Activated T-cell treated with anti-CD3 and anti-CD28 coated beads, Interleukin-2, amount 50 U/mL, for 4 hours (primary cell): ENCODE measurements at regions not wholly inside any gene's neighbourhood (a gene's known extent, or its start where the extent isn't known, plus 50 kb on each side); places are given as distances from the start of the nearest gene placed in this dataset.
"Not testable (repeated sequence)": the region's sequence is repeated elsewhere in the genome, so short reads cannot be mapped to it uniquely, and the experiment has no call there.

ENCODE experiments used
- ATAC-seq, 2 donors: fragments of 200-7000 bp; cut with Tn5 transposase; one replicate each; pipeline ENCODE4 v1.10.0; 2021
- DNase-seq: peaks from one replicate; pipeline ENCODE4 v3.0.0-alpha.2; 2020
- H3K27me3 Mint-ChIP-seq: one replicate; pipeline ENCODE4 v1.8.0; 2021; ENCODE audit warnings: low read depth, mixed read lengths
- H3K36me3 Mint-ChIP-seq: one replicate; pipeline ENCODE4 v1.8.0; 2022; ENCODE audit warnings: mixed read lengths; ENCODE audit not compliant: insufficient read depth
- H3K4me1 Mint-ChIP-seq: one replicate; pipeline ENCODE4 v1.8.0; 2021; ENCODE audit warnings: low read depth, mixed read lengths
- H3K4me3 Mint-ChIP-seq: one replicate; pipeline ENCODE4 v1.8.0; 2021; ENCODE audit warnings: mild to moderate bottlenecking, moderate library complexity, mixed read lengths
- H3K9me3 Mint-ChIP-seq: one replicate; pipeline ENCODE4 v1.8.0; 2021; ENCODE audit warnings: mixed read lengths

DNA sequence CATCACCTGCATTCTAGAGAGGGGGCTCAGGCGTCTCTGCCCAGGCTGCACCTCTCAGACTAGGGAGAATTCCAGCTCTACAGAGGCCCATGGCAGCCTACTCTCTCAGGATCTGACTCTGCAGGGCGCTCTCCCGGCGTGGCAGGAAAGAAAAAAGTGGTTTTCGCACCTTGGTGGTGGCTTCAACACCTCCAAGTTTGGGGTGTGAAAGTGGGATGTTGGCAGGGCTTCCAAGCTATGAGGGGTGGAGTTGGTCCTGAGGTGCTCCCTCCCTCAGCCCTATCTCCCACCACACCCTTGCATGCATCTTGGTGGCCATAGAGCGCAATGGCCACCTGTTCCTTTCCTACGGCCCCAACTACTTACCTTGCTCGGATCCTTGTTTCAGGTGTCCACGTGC lies 166.5 kb downstream of the VSIG4 start:
- ATAC-seq (no peak), DNase-seq (no peak)
- Mint-ChIP-seq H3K9me3 (peaks cover 3% of the 10 kb centered on the region), H3K4me1 (peaks cover 16% of the 10 kb centered on the region), H3K27me3 (no peaks in the 10 kb centered on the region), H3K36me3 (no peaks in the 10 kb centered on the region), H3K4me3 (no peak overlapping the region)

DNA sequence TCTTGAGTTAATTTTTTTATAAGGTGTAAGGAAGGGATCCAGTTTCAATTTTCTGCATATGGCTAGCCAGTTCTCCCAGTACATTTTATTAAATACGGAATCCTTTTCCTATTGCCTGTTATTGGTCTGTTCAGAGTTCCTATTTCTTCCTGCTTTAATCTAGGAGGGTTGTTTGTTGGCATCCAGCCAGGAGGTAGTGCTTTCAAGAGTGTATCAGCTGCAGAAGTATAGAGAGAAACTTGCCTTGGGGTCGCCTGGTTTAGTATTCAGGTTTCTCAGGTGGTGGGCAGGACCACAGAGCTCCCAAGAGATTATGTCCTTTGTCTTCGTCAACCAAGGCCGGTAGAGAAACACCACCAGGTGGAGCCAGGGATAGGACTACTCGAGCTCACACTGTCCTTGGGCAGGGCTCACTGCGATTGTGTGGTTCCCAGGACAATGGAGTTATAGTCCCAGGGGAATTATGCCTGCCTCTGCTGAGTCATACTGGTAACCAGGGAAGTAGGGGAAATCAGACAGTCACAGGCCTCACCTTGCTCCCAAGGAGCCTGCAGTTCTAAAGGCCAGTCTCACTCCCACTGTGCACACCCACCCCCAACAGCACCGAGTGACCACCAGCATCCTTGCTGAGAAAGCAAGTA lies 168.1 kb downstream of the VSIG4 start:
- H3K27me3 Mint-ChIP-seq = no peaks in the 10 kb centered on the region
- peaks cover 3% of the 10 kb centered on the region for H3K9me3 Mint-ChIP-seq
- no peak for ATAC-seq
- no peak overlapping the region for H3K4me3 Mint-ChIP-seq
- DNase-seq = no peak
- H3K4me1 Mint-ChIP-seq = peaks cover 11% of the 10 kb centered on the region
- no peaks in the 10 kb centered on the region for H3K36me3 Mint-ChIP-seq

DNA sequence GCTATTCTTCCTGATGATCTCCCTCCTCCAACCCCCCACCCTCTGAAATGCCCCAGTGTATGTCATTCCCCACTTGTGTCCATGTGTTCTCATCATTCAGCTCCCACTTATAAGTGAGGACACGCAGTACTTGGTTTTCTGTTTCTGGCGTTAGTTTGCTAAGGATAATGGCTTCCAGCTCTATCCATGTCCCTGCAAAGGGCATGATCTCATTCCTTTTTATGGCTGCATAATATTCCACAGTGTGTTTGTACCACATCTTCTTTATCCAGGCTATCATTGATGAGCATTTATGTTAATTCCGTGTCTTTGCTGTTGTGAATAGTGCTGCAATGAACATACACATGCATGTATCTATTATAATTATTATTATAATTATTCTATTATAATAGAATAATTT lies 169.3 kb downstream of the VSIG4 start:
- peaks cover 20% of the 10 kb centered on the region for H3K4me1 Mint-ChIP-seq
- H3K4me3 Mint-ChIP-seq, DNase-seq, ATAC-seq, H3K27me3 Mint-ChIP-seq, H3K9me3 Mint-ChIP-seq, H3K36me3 Mint-ChIP-seq: not testable (repeated sequence)

DNA sequence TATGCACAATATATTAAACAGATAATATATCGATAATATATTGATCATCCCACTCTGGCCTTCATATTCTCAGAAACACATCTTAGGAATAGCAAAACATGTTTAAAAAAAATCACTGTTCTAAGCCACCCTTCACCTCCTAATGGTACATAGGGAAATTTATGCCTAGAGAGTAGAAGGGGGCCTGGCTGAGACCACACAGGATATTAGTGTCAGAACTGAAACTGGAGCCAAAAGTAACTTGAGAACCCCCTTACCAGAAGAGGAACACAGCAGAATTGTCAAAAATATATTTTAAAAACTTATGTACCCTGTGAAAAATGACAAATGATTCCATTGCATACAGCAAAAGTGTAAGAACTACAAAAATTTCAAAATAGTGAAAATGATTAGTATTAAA lies 173.1 kb downstream of the VSIG4 start:
- DNase-seq (no peak), ATAC-seq (no peak)
- Mint-ChIP-seq H3K27me3 (no peaks in the 10 kb centered on the region), H3K9me3 (no peaks in the 10 kb centered on the region), H3K4me1 (peaks cover 26% of the 10 kb centered on the region), H3K36me3 (no peaks in the 10 kb centered on the region), H3K4me3 (no peak overlapping the region)

DNA sequence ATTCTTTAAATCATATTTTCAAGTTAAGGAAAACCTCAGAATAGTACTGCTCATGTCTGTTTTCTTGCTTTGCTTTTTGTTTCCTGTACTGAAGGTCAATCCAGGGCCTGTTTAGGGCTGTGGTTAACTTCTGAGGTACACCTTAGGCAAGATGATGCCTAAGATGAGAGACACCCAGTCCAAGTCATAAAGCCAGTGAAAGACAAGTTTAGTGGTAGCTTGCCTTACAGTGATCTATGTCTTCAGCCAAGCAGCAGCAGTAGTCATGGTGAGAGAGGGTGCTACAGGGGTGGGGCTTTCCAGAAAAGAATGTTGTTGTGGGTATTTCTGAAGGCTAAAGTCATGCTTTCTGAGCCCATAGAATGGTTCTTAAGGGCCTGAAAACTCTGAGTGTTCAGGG lies 173.7 kb downstream of the VSIG4 start:
- H3K4me3 Mint-ChIP-seq = no peak overlapping the region
- DNase-seq = no peak

DNA sequence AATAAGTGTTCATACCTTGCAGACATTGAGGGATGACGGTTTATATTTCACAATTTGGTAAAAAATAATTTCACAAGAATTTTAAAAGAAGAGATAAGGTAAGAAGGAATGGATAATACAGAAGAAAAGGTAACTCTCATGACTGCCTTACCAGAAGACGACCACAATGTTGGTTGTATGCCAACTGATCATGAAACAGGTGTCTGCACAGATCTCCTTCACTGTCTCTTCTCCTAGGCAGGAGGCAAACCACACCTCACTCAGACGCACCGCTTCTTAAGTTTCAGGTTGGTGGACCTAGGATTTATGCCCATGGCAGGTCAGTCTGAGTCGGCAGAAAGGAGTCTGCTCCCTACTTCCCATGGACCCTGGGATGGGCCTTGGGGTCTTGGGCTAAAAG lies 177.2 kb downstream of the VSIG4 start:
- no peak for DNase-seq
- H3K4me3 Mint-ChIP-seq = no peak overlapping the region
- no peak for ATAC-seq
- no peaks in the 10 kb centered on the region for H3K27me3 Mint-ChIP-seq
- H3K9me3 Mint-ChIP-seq = no peaks in the 10 kb centered on the region
- H3K4me1 Mint-ChIP-seq = peaks cover 48% of the 10 kb centered on the region
- no peaks in the 10 kb centered on the region for H3K36me3 Mint-ChIP-seq

More for the DNA sequence above, 173.7 kb downstream of the VSIG4 start:
- no peaks in the 10 kb centered on the region for H3K27me3 Mint-ChIP-seq
- H3K4me1 Mint-ChIP-seq = peaks cover 32% of the 10 kb centered on the region
- peak; percentile 88 for ATAC-seq
- H3K36me3 Mint-ChIP-seq = no peaks in the 10 kb centered on the region
- H3K9me3 Mint-ChIP-seq = no peaks in the 10 kb centered on the region

DNA sequence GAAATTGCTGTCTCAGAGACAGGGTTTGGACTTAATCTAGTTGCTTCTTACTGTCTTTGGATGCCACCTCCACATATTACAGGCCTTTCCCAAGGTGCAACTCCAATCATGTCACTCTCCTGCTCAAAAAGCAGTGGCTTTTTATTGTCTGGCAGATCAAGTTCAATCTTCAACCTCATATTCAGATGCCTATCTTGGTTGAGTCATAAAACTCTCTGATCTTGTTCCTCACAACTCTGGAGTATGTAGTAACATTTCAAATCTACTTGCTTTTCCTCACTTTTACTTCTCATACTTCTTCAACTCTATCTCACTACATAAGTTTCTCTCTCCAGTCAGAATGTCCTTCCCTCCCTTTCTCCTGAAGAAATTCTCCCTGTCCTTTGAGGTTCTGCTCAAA lies 180.6 kb downstream of the VSIG4 start:
- H3K4me1 Mint-ChIP-seq = peaks cover 35% of the 10 kb centered on the region
- no peaks in the 10 kb centered on the region for H3K27me3 Mint-ChIP-seq
- no peaks in the 10 kb centered on the region for H3K36me3 Mint-ChIP-seq
- ATAC-seq (peak in 1 of 2 donors; percentile 55), DNase-seq (no peak)
- peaks cover 4% of the 10 kb centered on the region for H3K9me3 Mint-ChIP-seq
- no peak overlapping the region for H3K4me3 Mint-ChIP-seq

DNA sequence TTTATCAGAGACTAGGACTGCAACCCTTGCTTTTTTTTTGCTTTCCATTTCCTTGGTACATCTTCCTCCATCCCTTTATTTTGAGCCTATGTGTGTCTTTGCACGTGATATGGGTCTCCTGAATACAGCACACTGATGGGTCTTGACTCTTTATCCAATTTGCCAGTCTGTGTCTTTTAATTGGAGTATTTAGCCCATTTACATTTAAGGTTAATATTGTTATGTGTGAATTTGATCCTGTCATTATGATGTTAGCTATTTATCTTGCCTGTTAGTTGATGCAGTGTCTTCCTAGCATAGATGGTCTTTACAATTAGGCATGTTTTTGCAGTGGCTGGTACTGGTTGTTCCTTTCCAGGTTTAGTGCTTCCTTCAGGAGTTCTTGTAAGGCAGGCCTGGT lies 185.4 kb downstream of the VSIG4 start:
- not testable (repeated sequence) for H3K4me3 Mint-ChIP-seq, ATAC-seq, H3K4me1 Mint-ChIP-seq, H3K36me3 Mint-ChIP-seq, H3K27me3 Mint-ChIP-seq, DNase-seq
- H3K9me3 Mint-ChIP-seq = peaks cover 11% of the 10 kb centered on the region

DNA sequence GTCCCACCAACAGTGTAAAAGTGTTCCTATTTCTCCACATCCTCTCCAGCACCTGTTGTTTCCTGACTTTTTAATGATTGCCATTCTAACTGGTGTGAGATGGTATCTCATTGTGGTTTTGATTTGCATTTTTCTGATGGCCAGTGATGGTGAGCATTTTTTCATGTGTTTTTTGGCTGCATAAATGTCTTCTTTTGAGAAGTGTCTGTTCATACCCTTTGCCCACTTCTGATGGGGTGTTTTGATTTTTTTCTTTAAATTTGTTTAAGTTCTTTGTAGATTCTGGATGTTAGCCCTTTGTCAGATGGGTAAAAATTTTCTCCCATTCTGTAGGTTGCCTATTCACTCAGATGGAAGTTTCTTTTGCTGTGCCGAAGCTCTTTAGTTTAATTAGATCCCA lies 183.9 kb downstream of the MSN start:
- not testable (repeated sequence) for ATAC-seq, H3K4me1 Mint-ChIP-seq, H3K27me3 Mint-ChIP-seq, DNase-seq, H3K36me3 Mint-ChIP-seq, H3K4me3 Mint-ChIP-seq
- peaks cover 11% of the 10 kb centered on the region for H3K9me3 Mint-ChIP-seq

DNA sequence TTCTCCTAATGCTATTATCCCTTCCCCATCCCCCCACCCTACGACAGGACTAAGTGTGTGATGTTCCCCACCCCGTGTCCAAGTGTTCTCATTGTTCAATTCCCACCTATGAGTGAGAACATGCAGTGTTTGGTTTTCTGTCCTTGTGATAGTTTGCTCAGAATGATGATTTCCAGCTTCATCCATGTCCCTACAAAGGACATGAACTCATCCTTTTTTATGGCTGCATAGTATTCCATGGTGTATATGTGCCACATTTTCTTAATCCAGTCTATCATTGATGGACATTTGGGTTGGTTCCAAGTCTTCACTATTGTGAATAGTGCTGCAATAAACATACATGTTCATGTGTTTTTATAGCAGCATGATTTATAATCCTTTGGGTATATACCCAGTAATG lies 183.4 kb downstream of the MSN start:
- not testable (repeated sequence) for DNase-seq, H3K4me1 Mint-ChIP-seq, H3K36me3 Mint-ChIP-seq, H3K27me3 Mint-ChIP-seq, ATAC-seq, H3K4me3 Mint-ChIP-seq
- peaks cover 11% of the 10 kb centered on the region for H3K9me3 Mint-ChIP-seq

DNA sequence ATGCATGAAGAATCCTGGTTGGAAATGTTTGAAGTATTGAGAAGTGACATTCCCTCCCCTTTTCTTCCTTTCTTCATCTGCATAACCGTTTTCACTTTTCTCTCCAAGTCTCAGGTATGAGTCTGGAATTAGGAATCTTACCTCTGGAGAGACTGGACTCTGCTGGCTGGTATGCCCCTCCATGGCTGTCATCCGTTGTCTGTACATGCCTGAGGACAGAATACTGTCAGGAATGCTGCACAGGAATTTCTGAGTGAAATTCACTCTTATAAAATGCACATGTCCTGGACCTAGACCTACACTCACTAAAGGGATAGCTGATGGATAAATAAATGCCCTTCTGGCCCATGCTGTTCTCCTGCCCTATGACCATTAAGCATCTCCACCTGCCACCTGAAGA lies 179.5 kb downstream of the MSN start:
- no peaks in the 10 kb centered on the region for H3K4me1 Mint-ChIP-seq
- no peak overlapping the region for H3K4me3 Mint-ChIP-seq
- no peaks in the 10 kb centered on the region for H3K36me3 Mint-ChIP-seq
- no peak for ATAC-seq
- DNase-seq = no peak
- H3K27me3 Mint-ChIP-seq = no peaks in the 10 kb centered on the region
- no peaks in the 10 kb centered on the region for H3K9me3 Mint-ChIP-seq

DNA sequence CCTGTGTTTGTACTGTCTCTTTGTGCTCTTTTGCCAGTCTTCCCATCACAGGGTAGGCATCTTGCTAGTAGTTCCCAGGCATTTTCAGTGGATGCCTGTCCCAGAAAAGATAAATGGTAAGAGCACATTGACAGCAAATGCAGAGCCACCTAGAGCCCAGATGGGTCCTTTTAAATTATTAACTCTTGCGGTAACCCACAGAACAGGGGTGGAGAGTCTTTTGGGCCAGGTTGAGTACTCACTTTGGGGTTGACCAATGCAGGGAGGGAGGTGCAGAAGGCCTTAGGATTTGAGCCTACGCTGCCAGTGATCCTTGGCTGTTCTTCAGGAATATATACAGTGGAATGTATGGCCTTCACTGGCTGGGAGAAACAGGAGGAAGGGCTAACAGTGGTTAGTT lies 173.8 kb downstream of the MSN start:
- ATAC-seq = no peak
- H3K36me3 Mint-ChIP-seq = no peaks in the 10 kb centered on the region

DNA sequence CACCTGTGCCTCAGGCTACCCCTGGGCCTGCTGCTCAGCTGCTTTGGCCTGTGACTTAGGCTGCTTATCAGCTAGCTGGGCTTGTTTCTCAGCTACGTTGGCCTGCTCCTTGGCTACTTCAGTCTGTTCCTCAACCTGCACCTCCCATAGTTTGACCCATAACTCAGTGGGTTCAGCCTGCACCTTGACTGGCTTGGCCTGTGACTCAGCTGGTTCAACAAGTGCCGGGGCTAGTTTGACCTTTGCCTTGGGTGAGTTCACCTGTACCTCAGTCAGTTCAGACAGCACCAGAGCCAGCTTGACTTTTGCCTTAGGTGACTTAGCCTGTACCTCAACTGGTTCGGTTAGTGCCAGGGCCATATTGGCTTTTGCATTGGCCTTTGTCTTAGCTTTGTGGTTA lies 171.2 kb downstream of the MSN start:
- no peak for DNase-seq
- ATAC-seq = no peak
- H3K9me3 Mint-ChIP-seq = no peaks in the 10 kb centered on the region
- no peak overlapping the region for H3K4me3 Mint-ChIP-seq
- H3K4me1 Mint-ChIP-seq = no peaks in the 10 kb centered on the region
- no peaks in the 10 kb centered on the region for H3K27me3 Mint-ChIP-seq
- H3K36me3 Mint-ChIP-seq = no peaks in the 10 kb centered on the region

More for the DNA sequence above, 173.8 kb downstream of the MSN start:
- Mint-ChIP-seq H3K9me3 (no peaks in the 10 kb centered on the region), H3K27me3 (no peaks in the 10 kb centered on the region), H3K4me3 (no peak overlapping the region), H3K4me1 (no peaks in the 10 kb centered on the region)
- no peak for DNase-seq

DNA sequence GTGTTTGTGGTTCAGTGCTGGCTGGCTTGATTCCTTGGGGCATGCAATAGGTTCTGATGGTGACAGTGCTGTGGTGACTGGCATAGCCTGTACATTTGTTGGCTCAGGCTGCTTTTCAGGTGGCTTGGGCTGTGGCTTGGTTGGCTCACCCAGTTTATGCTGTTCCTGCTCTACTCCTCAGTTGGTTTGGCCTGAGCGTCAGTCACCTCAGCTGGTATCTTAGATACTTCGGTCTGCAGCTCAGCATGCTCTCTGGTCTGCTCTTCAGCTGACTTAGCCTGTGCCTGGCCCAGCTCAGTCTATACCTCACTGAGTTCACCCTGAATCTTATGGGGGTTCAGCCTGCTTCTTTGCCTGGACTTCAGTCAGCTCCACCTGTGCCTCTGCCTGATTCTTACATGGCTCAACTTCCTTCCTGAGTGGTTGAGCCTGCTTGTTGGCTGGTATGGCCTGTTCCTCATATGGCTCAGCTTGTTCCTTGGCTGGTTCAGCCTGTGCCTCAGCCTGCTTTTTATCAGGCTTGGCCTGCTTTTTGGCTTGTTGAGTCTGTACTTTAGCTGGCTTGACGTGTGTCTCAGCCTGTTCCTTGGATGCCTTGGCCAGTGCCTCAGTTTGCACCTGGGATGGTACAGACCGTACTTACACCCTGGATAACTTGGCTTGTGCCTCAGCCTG lies 170.6 kb downstream of the MSN start:
- Mint-ChIP-seq H3K36me3 (no peaks in the 10 kb centered on the region), H3K9me3 (no peaks in the 10 kb centered on the region), H3K27me3 (no peaks in the 10 kb centered on the region), H3K4me3 (no peak overlapping the region), H3K4me1 (no peaks in the 10 kb centered on the region)
- no peak for ATAC-seq
- no peak for DNase-seq

DNA sequence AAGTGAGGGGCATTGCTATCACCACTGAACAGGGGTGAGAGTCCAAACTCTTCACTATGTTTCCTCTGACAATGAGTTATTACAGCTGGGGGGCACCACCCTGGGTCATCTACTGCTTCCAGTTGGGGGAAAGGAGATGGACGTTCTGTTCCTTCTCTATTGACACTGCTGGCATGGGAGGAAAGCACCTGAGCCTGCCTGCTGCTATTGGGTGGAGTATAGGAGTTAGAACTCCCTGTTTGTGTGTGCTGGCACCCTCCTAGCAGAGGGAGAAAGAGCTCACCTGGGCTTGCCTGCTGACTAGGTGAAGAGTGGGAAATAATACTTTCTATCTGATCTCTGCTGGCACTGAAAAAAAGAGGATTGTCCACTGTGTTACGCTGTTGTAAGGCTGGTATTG lies 163.8 kb downstream of the MSN start:
- peaks cover 4% of the 10 kb centered on the region for H3K9me3 Mint-ChIP-seq
- DNase-seq = no peak
- H3K36me3 Mint-ChIP-seq = no peaks in the 10 kb centered on the region
- no peaks in the 10 kb centered on the region for H3K4me1 Mint-ChIP-seq
- no peaks in the 10 kb centered on the region for H3K27me3 Mint-ChIP-seq
- no peak for ATAC-seq
- no peak overlapping the region for H3K4me3 Mint-ChIP-seq
